GM21619 (cell line): ENCODE measurements at regions not wholly inside any gene's neighbourhood (a gene's known extent, or its start where the extent isn't known, plus 50 kb on each side); places are given as distances from the start of the nearest gene placed in this dataset.

Experiments
- ATAC-seq: cut with Tn5 transposase; IDR thresholded peaks from one replicate; pipeline ENCODE4 v1.9.1; 2021; ENCODE audit not compliant: unreplicated experiment

- no peak for ATAC-seq
Observed at GRCh38 chr14:100463937-100464336, 123.3 kb downstream of the BEGAIN start.

GRCh38 chr14:100466111-100466856, 120.9 kb downstream of the BEGAIN start:
- ATAC-seq, result no peak

GRCh38 chr14:100467046-100467750, 120.0 kb downstream of the BEGAIN start:
- no peak for ATAC-seq

GRCh38 chr14:100467939-100468338, 119.3 kb downstream of the BEGAIN start:
- ATAC-seq, result no peak

GRCh38 chr14:100468557-100468956, 118.7 kb downstream of the BEGAIN start:
- ATAC-seq, result no peak

GRCh38 chr14:100469632-100470522, 117.3 kb downstream of the BEGAIN start:
- ATAC-seq, result no peak

GRCh38 chr14:100470523-100470897, 116.7 kb downstream of the BEGAIN start:
- no peak for ATAC-seq

GRCh38 chr14:100471441-100472093, 115.7 kb downstream of the BEGAIN start:
- ATAC-seq, result no peak

- ATAC-seq, result no peak
Observed at GRCh38 chr14:100472094-100472455, 115.1 kb downstream of the BEGAIN start.

- ATAC-seq, result no peak
Observed at GRCh38 chr14:100472491-100472890, 114.7 kb downstream of the BEGAIN start.

GRCh38 chr14:100473249-100473648, 114.0 kb downstream of the BEGAIN start:
- ATAC-seq, result no peak

GRCh38 chr14:100474196-100474595, 113.0 kb downstream of the BEGAIN start:
- no peak for ATAC-seq

GRCh38 chr14:100475268-100475667, 111.9 kb downstream of the BEGAIN start:
- ATAC-seq, result no peak

- ATAC-seq, result no peak
Observed at GRCh38 chr14:100476012-100476822, 111.0 kb downstream of the BEGAIN start.

GRCh38 chr14:100484531-100485267, 102.5 kb downstream of the BEGAIN start:
- no peak for ATAC-seq

GRCh38 chr14:100486025-100486828, 101.0 kb downstream of the BEGAIN start:
- peak; percentile 58 for ATAC-seq
